GM18520 (cell line): ENCODE measurements at regions not wholly inside any gene's neighbourhood (a gene's known extent, or its start where the extent isn't known, plus 50 kb on each side); places are given as distances from the start of the nearest gene placed in this dataset.

ENCODE experiments used
- ATAC-seq: cut with Tn5 transposase; IDR thresholded peaks from one replicate; pipeline ENCODE4 v1.9.1; 2021; ENCODE audit not compliant: unreplicated experiment

GRCh38 chr1:73953586-73953985, 244.4 kb downstream of the LRRIQ3 start:
- ATAC-seq: no peak

- no peak for ATAC-seq
Observed at GRCh38 chr1:73953186-73953585, 244.8 kb downstream of the LRRIQ3 start.

- ATAC-seq: no peak
Observed at GRCh38 chr1:73948055-73948454, 249.9 kb downstream of the LRRIQ3 start.

GRCh38 chr1:73947009-73947408, 251.0 kb downstream of the LRRIQ3 start:
- ATAC-seq: no peak

GRCh38 chr1:73943270-73943669, 254.7 kb downstream of the LRRIQ3 start:
- no peak for ATAC-seq

GRCh38 chr1:73930293-73930692, 267.7 kb downstream of the LRRIQ3 start:
- no peak for ATAC-seq

GRCh38 chr1:73914951-73915350, 283.0 kb downstream of the LRRIQ3 start:
- no peak for ATAC-seq

GRCh38 chr1:73913025-73913424, 285.0 kb downstream of the LRRIQ3 start:
- no peak for ATAC-seq

- no peak for ATAC-seq
Observed at GRCh38 chr1:73911849-73912248, 286.1 kb downstream of the LRRIQ3 start.

GRCh38 chr1:73910466-73910865, 287.5 kb downstream of the LRRIQ3 start:
- ATAC-seq: no peak

GRCh38 chr1:73910062-73910461, 287.9 kb downstream of the LRRIQ3 start:
- ATAC-seq: no peak

GRCh38 chr1:73909043-73909562, 288.9 kb downstream of the LRRIQ3 start:
- no peak for ATAC-seq

- ATAC-seq: no peak
Observed at GRCh38 chr1:73907051-73907450, 290.9 kb downstream of the LRRIQ3 start.

GRCh38 chr1:73903092-73903491, 294.9 kb downstream of the LRRIQ3 start:
- peak; percentile 50 for ATAC-seq

GRCh38 chr1:73901738-73902137, 296.2 kb downstream of the LRRIQ3 start:
- ATAC-seq: peak; percentile 57

- no peak for ATAC-seq
Observed at GRCh38 chr1:73899311-73899710, 298.7 kb downstream of the LRRIQ3 start.

GRCh38 chr1:73898540-73898939, 299.4 kb downstream of the LRRIQ3 start:
- ATAC-seq: no peak

- no peak for ATAC-seq
Observed at GRCh38 chr1:73887412-73887811, 310.6 kb downstream of the LRRIQ3 start.

- no peak for ATAC-seq
Observed at GRCh38 chr1:73886716-73887115, 311.3 kb downstream of the LRRIQ3 start.

- ATAC-seq: no peak
Observed at GRCh38 chr1:73874806-73875205, 323.2 kb downstream of the LRRIQ3 start.

- no peak for ATAC-seq
Observed at GRCh38 chr1:73868810-73869336, 329.1 kb downstream of the LRRIQ3 start.

GRCh38 chr1:73862355-73862754, 335.6 kb downstream of the LRRIQ3 start:
- no peak for ATAC-seq

- no peak for ATAC-seq
Observed at GRCh38 chr1:73860421-73860950, 337.5 kb downstream of the LRRIQ3 start.
